Ovary (tissue), 7 donors: ENCODE measurements at regions not wholly inside any gene's neighbourhood (a gene's known extent, or its start where the extent isn't known, plus 50 kb on each side); places are given as distances from the start of the nearest gene placed in this dataset.

Experiments
- DNase-seq, 5 donors: peaks; one replicate each; pipeline ENCODE4 v3.0.0-alpha.2; 2019 to 2020
- H3K27ac ChIP-seq, 2 donors: fragments of 200-600 bp; one replicate each; pipeline versions ENCODE4 v1.5.1 to v1.8.0; 2019 to 2022
- H3K27me3 ChIP-seq: fragments of 200-600 bp; one replicate; pipeline ENCODE4 v1.8.0; 2022
- H3K36me3 ChIP-seq: fragments of 200-600 bp; sonication (generic); one replicate; pipeline ENCODE4 v1.5.1; 2019
- H3K4me1 ChIP-seq: one replicate; pipeline ENCODE4 v1.8.1; 2013; ENCODE audit warnings: mild to moderate bottlenecking, moderate library complexity; ENCODE audit not compliant: insufficient read depth
- H3K4me3 ChIP-seq: fragments of 200-600 bp; sonication (generic); one replicate; pipeline ENCODE4 v1.5.1; 2017
- H3K9me3 ChIP-seq, 2 donors: fragments of 200-600 bp in 1 of 2; sonication (generic) in 1 of 2; one replicate each; pipeline versions ENCODE4 v1.5.1 to v1.8.1; 2013 to 2019; ENCODE audit warnings: mild to moderate bottlenecking in 1 of 2, moderate library complexity in 1 of 2
- CTCF ChIP-seq, 3 donors: fragments of 450-650 bp in 2 of 3; fragments of 200-600 bp in 1 of 3; IDR thresholded peaks; one replicate each; pipeline versions ENCODE4 v1.5.1 to v1.8.0; 2016 to 2022; ENCODE audit warnings: antibody characterized with exemption in 3 of 3, mild to moderate bottlenecking in 1 of 3
- EP300 ChIP-seq: sonication (generic); formaldehyde crosslinking; IDR thresholded peaks from one replicate; pipeline ENCODE4 v1.6.1; 2017; ENCODE audit warnings: antibody characterized with exemption
- POLR2A ChIP-seq: fragments of 450-650 bp; IDR thresholded peaks from one replicate; pipeline ENCODE4 v1.6.1; 2017; ENCODE audit warnings: antibody characterized with exemption, mild to moderate bottlenecking, moderate library complexity
- WGBS, 3 donors: extraction: QIAGEN DNeasy Blood & Tissue Kit in 1 of 3; methylation state at CpG; one replicate each; pipeline versions ENCODE4 v1.1.5 to v1.1.7; 2013 to 2017; 5-methylcytosine and 5-hydroxymethylcytosine counted together
- intact Hi-C, 4 donors: fragments of 100-400 bp; cut with DNase I; formaldehyde crosslinking; loops; one replicate each; pipeline versions ENCODE4 v1.11.0 to v1.15.1; 2022 to 2023
- donor health status: DM: no; HTN: no; CAD: no; lungs with moderate emphysema.
- donor health status: DM: no; HTN: no; CAD: no.
- donor health status: Bipolar disorder and iron deficiency.
- donor health status: DM: no; HTN: no; CAD: no.
- donor health status: DM: yes; HTN: yes; CAD: no.

GRCh38 chr10:47205192-47205591 is 94.8 kb upstream of the GDF10 start:
- Histone ChIP-seq H3K9me3 (no peaks in the 10 kb centered on the region), H3K27ac (no peak overlapping the region), H3K27me3 (no peaks in the 10 kb centered on the region), H3K4me1 (no peaks in the 10 kb centered on the region), H3K36me3 (no peaks in the 10 kb centered on the region), H3K4me3 (no peak overlapping the region)
- 95 to 98% (median 95%) methylated on average over 2 of the region's 2 CpGs for WGBS, 3 donors
- TF ChIP-seq EP300 (no peak), POLR2A (no peak), CTCF (IDR thresholded peaks at IDR 0.05) (no peak)
- intact Hi-C loops = no loop called here
- DNase-seq = no peak

GRCh38 chr10:47206449-47207280 is 93.3 kb upstream of the GDF10 start:
- H3K4me1 ChIP-seq = no peaks in the 10 kb centered on the region
- WGBS, 3 donors = 65 to 74% (median 73%) methylated on average over 3 of the region's 3 CpGs
- TF ChIP-seq POLR2A (no peak), CTCF (IDR thresholded peaks at IDR 0.05) (no peak), EP300 (no peak)
- H3K4me3 ChIP-seq = no peak overlapping the region
- H3K27me3 ChIP-seq = no peaks in the 10 kb centered on the region
- H3K36me3 ChIP-seq = no peaks in the 10 kb centered on the region
- no peaks in the 10 kb centered on the region for H3K9me3 ChIP-seq
- no peak for DNase-seq
- intact Hi-C loops = no loop called here
- no peak overlapping the region for H3K27ac ChIP-seq

GRCh38 chr10:47207281-47207615 is 92.7 kb upstream of the GDF10 start:
- TF ChIP-seq CTCF (IDR thresholded peaks at IDR 0.05) (no peak), POLR2A (no peak), EP300 (no peak)
- intact Hi-C loops = no loop called here
- WGBS, 3 donors = 79 to 82% (median 82%) methylated on average over 4 of the region's 4 CpGs
- H3K4me3 ChIP-seq = no peak overlapping the region
- H3K27me3 ChIP-seq = no peaks in the 10 kb centered on the region
- DNase-seq = no peak
- H3K4me1 ChIP-seq = no peaks in the 10 kb centered on the region
- no peaks in the 10 kb centered on the region for H3K36me3 ChIP-seq
- H3K9me3 ChIP-seq = no peaks in the 10 kb centered on the region
- H3K27ac ChIP-seq = no peak overlapping the region

- no peak overlapping the region for H3K4me3 ChIP-seq
- no peaks in the 10 kb centered on the region for H3K27me3 ChIP-seq
- H3K27ac ChIP-seq = no peak overlapping the region
- intact Hi-C loops = no loop called here
- H3K4me1 ChIP-seq = no peaks in the 10 kb centered on the region
- TF ChIP-seq POLR2A = no peak
- no peak for TF ChIP-seq CTCF (IDR thresholded peaks at IDR 0.05)
- TF ChIP-seq EP300 = no peak
- H3K36me3 ChIP-seq = no peaks in the 10 kb centered on the region
- DNase-seq = no peak
- no peaks in the 10 kb centered on the region for H3K9me3 ChIP-seq
- 35 to 68% (median 49%) methylated on average over 5 of the region's 5 CpGs for WGBS, 3 donors
Observed at GRCh38 chr10:47207894-47208469, 92.0 kb upstream of the GDF10 start.
